Activated CD4-positive, alpha-beta T cell treated with anti-CD3 and anti-CD28 coated beads, Interleukin-2, amount 50 U/mL, for 16 hours (primary cell): ENCODE measurements at regions not wholly inside any gene's neighbourhood (a gene's known extent, or its start where the extent isn't known, plus 50 kb on each side); places are given as distances from the start of the nearest gene placed in this dataset.

Experiments used
- DNase-seq: peaks from one replicate; pipeline ENCODE4 v3.0.0-alpha.2; 2020

DNA sequence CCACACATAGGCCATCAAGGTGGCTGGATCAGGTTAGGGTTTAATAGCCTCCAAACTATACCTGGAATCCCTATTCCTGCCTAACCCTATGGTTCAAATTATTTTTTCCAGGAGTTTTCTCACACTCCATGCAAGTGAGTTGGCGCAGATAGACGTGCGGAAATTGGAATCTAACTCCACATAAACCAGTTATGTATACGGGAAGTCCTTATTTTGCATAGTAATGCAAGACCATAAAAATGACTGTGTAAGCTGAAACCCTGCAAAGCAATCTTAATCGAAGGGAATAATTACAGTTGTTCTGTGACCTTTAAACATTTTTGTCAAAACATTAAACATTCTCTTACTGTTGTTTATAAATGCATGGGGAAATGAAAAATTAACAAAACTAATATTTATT, 200.1 kb upstream of the SIX2 start:
- no peak for DNase-seq

DNA sequence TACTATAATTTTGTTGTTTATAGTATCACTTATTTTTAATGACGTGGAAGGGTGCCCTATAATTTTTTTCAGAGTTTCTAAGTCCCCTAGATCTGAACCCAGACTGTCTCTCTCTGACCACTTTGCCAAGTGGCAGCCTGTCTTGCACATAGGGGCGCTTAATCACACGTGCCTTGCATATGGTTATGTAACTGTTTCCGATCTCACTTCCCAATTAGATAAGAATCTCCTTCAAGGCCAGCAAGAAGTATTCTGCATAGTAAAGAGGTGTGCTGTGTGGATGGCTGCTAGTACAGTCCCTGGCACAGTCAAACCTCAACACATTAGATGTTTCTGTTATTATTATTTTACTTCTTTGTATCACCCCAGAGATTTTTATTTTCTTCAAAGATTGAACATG, 197.8 kb upstream of the SIX2 start:
- DNase-seq: no peak

DNA sequence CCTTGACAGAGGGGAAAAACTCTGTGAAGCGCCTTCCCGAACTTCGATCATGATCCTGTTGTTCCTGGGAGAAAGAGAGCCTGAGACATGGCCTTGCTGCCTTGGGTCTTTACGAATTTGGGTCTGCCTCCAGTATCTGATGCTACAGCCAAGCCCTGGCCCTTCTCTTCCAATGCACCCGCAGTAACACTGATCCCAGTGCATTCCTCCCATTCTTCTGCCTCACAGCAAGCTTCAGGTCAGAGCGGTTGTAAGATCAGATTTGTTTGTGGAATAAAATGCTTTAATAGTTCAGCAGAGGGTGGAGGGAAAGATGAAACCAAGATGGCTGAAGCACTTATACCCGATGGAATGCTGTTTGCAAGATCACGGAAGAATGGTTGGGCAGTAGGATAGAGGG, 196.7 kb upstream of the SIX2 start:
- DNase-seq: no peak

DNA sequence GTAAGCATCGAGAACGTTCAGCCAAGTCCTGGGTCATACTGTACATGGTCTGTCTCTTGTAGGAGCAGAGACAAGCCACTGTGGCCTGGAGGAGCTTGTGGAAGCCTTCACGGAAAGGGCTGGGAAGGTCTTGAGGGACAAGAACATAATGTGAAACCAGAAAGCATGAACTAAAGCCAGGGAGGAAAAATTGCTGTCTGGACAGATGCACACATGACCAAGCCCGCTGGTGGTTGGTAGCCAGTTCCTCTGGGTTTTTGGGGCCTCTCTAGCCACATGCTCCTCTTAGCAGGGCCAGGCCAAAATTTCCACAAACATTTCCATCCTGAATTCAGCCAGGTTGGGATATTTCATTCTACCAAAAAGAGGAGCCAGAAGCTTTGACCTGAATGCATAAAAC, 196.2 kb upstream of the SIX2 start:
- DNase-seq: no peak

DNA sequence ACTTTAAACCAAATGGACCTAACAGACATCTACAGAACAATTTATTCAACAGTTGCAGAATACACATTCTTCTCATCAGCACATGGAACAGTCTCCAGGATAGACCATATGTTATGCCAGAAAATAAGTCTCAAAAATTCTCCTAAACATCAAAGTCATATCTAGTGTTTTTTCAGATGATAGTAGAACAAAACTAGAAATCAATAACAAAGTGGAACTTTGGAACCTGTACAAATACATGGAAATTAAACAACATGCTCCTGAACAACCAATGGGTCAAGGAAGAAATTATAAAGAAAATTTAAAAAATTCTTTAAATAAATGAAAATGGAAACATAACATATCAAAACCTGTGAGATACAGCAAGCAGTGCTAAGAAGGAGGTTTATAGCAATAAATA, 194.1 kb upstream of the SIX2 start:
- no peak for DNase-seq

DNA sequence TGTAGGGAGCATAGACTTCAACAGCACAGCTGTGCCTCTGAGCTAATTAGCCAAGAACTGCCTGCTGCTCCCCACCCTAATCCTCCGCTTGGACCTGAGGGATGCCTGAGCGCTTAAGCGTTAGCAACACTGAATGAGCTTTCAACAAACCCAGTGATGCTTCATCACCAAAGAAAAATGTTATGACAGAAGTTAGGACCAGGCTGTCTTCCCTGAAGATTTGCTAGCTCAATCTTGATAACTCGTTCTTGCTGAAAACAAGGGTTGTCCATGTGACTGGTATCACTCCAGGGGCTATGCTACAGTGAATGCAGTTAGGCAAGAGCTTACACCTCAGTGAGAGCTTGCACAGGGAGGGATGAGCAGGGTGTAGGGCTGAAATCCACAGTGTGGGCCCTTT, 190.7 kb upstream of the SIX2 start:
- no peak for DNase-seq

DNA sequence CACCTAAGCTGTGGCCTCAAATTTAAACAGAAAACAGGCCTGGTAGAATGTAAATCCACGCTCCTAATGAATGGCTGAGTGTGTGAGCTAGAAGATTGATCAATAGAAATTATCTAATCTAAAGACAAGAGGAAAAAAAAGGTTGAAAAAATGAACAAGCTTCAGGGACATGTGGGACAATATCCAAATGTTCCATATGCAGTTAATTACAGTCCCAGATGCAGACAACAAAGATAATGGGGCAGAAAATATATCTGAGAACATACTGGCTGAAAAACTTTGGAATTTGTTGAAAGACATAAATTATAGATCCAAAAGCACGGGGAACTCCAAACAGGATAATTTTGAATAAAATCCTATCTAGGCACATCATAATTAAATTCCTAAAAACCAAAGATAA, 186.7 kb upstream of the SIX2 start:
- no peak for DNase-seq

DNA sequence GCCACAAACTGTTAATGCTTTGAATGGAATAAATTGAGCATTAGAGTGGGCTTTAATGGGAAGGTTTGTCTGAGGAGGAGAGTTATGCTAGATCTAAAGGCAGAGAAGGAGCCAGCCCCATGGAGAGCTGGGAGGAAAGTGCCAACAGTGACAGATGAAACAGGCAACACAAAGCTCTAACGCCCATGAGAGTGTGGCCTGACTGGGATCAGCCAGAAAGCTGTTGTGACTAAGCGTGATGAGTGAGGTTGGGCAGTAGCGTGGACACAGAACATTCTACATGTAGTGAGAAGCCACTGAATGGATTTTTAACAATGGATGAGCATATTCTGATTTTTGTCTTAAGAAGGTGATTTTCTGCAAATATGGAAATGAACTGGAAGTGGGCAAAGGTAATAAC, 185.3 kb upstream of the SIX2 start:
- no peak for DNase-seq

DNA sequence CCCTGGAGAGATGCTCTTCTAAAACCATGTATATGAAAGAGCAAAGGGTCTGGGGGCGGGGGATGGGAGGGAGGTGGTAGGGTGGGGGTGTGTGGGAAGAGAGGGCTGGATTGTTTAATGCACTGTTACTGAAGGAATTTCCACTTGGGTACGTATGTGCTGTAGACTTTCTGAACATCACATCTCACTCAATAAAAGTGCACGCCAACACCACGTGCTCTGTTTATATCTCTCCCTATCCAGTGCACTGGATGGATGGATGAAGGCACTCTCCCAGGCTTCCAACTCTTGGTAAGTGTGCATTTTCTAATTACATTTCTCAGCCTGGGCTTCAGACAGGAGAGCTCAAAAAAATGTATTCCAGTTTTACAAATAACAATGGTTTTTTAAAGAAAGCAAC, 184.3 kb upstream of the SIX2 start:
- DNase-seq: no peak

DNA sequence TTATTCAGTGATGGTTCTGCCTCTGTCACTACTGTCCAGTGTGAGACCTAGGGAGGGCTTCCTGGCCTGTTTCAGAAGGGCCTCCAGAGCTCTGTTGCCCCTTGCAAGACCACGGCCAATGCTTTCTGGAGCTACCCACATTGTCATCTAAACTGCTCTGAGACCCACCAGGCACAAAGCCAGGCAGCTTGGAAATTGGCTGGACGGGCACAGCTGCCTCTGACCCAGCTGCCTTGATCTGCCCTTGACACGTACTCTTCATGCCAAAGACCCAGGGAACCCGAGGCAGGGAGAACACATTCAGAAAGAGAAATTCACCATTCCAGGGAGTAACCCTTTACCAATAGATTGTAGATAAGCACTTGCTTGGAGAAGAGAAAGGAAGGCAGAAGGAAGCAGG, 183.7 kb upstream of the SIX2 start:
- no peak for DNase-seq

DNA sequence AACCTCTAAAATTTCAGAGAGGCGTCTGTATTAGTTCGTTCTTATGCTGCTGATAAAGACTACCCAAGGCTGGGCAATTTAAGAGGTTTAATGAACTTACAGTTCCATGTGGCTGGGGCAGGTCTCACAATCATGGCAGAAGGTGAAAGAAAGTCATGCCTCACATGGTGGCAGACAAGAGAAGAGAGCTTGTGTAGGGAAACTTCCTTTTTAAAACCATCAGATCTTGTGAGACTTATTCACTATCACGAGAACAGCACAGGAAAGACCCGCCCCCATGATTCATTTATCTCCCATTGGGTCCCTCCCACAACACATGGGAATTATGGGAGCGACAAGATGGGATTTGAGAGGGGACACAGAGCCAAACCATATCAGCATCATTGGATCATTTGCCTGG, 183.2 kb upstream of the SIX2 start:
- DNase-seq: no peak

DNA sequence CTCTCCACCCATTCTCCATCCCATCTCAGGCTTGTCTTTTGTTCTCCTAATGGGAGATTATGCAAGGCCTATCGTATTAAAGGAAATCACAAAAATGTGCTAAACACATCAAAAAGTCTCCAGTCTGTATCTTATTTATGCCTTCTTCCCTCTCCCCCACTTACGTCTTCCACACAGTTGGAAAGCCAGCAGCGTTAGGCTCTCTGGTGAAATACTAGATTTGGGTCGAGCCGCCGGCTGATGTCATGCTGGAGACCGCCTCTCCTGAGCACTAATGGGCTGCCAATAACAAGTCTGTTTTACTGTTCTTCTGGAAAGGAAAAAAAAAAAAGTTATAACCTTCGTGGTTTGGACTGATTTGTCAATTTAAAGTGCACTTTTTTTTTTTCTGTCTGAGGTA, 182.7 kb upstream of the SIX2 start:
- no peak for DNase-seq

DNA sequence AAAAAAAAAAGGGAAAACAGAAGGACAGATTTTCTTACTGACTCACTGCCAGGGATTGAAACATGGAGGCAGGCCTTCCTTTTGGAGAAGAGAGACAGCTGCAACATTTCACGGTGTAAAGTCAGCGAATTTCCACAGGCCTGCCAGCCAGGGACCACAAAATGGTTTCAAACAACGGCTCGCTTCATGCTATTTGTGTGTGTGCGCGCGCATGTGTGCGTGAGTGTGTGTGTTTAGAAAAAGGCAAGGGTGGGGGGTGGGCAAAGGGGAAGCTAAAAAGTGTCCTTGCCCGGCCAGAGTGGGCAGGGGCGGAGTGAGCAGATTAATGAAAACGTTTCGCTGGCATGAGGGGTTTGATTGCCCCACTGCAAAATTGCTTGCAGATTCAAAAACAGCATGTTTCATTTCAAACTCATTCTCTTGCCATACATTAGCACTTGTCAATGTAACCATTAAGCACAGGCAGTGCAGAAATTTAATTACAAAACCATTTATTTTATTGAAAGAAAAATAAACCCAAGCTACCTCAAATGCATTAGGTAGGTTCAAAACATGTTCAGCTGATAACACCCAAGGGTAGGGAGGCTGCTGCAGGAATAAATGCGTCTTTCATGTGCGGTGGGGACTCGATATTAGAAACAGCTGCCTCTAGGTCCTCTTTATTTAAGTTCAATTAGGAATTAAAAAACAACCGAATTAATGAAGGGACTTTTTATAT, 182.1 kb upstream of the SIX2 start:
- no peak for DNase-seq

DNA sequence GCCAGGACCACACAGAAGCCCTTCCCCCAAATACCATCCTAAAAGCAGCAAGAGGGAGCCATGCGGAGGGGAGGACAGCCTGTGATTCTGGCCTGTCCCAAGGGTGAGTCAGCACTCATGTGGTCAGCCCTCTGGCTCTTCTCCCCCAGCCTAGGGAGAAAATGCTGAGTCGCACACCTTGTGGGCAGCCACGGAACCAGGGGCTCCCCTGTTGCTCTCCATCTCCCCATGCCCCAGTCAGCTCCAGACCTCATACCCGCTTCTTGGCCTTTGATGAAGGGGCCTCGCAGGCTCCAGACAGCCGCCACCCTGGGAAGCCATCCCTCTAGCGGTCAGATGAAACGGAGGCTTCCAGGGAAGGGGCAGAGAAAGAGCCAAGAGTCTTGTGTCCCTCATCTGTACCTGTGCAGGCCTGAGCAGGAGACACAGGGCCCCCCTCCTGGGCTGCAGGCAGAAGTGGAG, 181.3 kb upstream of the SIX2 start:
- DNase-seq: no peak

DNA sequence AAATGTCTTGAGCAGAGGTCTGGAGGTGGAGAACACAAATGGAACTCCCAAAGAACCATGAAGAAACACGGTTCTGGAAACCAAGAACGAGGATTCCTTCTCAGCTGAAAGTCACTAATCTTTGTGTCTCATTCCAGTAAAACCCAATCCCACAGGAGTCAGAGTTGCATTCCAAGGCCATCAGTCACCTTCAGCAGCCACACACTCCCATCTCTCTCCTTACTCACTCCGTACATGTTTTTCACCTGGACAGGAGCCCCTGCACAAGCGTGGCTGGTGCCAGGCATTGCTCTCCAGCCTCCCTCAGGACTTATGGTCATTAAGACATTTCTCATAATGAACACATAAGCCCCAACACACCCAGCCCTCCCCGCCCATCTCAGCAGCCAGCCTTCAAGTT, 175.4 kb upstream of the SIX2 start:
- no peak for DNase-seq

DNA sequence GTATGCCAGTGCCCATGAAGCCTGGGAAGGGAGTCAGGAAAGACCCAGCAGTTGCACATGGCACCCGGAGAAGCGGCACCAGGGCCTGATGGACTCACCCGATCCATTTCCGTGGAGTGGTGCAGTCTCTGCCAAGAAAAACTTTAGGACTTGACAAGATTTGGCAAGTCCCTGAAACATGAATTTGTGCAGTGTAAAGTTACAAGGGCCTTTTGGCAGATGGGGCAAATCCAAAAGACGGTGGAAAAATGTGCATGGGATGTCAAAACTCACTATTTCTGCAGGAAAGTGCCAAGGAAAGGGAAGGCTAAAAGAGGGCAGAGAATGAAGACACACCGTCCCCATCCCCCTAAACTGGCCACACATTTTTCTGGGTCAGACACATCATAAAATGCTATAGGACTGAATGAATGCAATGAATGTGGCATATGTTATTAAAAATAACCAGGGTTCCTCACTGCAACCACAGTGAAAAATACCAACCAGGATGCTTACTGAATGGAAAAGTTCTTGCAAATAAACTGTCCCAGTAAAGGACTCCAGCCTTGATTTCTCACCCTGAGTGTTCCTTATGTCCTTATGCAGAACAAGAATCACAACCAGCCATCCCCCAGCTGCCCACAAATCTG, 173.5 kb upstream of the SIX2 start:
- no peak for DNase-seq

DNA sequence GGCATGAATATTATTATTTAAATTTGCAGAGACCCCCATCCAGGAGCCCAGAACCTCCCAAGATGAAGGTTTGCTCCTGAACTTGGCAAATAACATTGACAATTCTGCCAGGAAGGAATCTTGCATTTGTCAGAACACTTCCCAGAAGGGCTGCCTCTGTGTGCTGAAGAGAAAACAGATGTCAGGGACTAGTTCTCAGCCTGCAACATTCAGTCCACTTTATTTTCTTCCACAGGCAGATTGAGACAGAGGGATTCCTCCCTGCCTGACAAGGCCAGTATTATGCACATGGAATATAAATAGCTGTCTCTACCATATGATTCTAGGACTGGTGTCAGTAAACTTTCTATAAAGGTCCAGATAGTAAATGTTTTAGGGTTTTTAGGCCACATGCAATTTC, 171.5 kb upstream of the SIX2 start:
- DNase-seq: no peak

DNA sequence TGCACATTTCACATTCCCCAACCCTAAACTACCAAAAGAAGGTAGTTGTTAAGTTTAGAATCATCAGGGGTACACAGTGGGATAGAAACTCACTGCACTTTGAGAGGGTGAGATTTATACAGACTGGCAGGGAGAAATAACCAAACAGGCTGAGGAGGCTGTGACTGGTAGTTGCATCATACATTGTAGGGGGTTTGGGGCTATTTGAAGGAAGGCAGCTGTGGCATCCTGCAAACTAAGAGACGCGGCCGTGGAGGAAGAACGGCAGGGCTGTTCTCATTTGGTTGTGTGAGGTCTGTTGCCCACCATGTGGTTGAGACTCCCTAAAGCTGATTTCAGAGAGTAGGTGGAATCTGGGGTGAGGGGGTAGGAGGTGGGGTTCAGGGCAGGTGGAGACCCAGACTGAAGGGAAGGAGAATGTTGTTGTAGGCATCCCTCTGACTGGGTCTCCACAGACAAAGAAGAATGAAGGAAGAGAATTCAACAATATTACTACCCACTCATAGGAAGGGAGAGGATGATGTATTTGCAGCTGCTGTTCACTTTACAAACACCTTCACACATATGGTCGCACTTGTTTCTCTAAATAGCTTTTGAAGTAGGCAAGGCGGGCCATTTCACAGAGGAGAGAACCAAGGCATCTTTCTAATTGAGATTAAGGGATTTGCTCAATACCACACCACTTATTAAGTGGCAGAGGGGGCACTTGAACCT, 170.9 kb upstream of the SIX2 start:
- no peak for DNase-seq

DNA sequence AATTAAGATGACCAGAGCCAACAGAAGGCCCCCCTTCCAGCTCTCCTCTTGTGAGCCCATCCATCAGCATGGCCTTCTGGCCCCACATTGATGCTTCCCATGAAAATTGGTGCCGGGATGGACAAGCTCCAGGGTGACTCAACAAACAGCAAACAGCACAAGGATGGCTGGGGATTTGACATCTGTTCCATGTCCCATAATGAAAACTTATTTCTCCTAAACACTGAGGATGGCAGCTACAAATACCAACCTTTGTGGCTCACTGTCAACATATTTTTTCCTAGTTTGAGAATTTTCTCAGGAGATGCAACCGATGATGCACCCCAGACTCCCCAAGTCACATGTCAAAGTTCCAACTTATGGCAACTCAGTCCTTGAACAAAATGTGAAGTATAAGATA, 169.6 kb upstream of the SIX2 start:
- DNase-seq: no peak

DNA sequence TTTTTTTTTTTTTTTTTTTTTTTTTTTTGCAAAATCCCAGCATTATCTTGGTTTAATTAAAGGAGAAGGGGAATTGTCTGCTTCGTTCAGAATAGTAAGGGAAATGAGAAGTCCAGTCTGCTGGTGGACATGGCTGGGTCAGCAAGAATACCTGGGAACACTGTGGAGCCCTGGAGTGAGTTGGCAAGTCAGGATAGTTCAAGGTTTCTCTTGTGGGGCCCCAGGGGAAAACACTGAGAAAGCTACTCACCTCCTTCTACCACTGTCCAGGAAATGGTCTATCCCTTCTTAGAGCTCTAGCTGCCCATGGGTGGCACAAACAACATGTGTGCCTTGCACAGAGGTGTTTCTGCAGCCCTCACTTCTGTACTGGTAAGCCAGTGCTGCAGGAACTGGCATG, 169.1 kb upstream of the SIX2 start:
- no peak for DNase-seq

DNA sequence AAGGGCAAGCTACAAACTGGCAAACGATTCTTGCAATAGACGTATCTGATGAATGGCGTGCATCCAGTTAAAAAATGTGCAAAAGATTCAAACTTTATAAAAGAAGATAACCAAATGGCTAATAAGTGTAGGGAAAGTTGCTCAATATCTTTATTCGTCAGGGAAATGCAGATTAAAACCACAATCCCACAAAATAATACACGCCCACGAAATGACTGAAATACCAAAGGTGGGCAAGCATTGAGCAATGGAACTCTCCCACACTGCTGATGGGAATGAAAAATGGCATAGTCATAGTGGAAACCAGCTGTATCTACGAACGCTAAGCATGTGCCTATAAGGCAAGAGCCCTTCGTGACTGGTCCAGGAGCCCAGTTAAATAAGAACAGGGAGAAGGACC, 168.6 kb upstream of the SIX2 start:
- DNase-seq: no peak

DNA sequence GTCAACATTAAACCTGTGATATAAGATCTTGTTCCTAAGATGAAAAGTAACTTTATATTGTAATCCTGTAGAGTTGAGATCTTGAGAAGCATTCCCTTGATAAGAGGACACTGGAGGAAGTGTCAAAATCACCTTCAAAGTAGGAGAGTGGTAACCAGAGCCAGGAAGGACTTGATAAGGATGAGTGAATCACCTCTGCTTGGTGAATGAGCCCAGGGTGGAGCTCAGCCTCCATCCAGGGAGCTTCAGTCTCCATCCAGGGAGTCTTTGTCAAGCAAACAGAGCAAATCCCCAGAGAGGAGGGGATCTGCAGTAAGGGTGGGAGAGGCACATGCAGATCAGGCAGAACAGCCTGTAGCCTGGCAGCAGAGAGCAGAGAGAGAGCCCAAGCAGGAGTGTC, 167.1 kb upstream of the SIX2 start:
- DNase-seq: no peak

DNA sequence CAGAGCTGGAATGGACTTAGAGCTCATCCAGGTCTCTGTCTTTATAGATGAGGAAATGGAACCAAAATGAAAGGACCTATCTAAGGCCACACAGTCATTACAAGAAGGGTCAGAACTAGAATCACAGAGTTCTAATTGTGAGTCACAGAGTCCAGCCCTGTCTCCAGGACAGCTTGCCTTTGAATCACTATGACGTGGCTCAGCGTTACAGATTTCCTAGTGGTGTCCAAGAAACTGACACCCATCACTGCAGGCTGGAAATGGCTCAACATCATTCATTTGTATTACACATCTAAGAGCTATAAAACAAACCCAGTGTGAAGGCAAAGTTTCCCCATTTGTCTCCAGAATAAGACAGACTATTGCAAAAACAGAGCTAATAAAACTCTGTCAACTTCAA, 164.3 kb upstream of the SIX2 start:
- no peak for DNase-seq

DNA sequence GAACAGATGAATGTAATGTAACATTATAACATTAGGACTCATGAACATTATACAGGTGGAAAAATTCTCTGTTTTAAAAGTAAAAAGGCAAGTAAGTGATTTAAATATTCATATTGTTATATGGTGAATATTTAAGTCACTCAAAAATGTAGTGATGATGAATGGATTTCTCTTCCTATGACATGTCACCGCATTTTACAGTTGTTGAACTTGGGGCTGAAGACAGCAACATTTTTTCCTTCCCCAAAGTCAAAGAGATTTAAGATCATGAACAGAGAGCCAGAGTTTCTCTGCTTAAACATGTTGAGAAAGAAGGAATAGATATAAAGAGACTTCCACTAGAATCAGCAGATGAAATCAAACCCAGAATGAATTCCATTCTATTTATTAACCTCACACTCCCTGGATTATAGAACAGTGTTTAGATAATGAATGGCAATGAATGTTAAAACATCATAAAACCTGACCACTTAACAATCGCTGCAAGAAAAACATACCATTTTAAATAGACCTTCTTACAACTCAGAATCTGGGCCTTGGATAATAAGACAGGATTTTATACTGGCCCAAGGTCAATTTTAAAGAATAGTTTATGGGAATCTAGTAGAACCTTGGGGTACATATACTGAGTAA, 163.6 kb upstream of the SIX2 start:
- DNase-seq: no peak
